OCI-LY7 (cell line): ENCODE measurements at regions not wholly inside any gene's neighbourhood (a gene's known extent, or its start where the extent isn't known, plus 50 kb on each side); places are given as distances from the start of the nearest gene placed in this dataset.

ENCODE experiments used
- EZH2phosphoT487 ChIP-seq: fragments of 200-600 bp; sonication (generic); IDR thresholded peaks from 2 replicates; pipeline ENCODE4 v1.6.1; 2018; ENCODE audit warnings: low read depth, borderline replicate concordance, mild to moderate bottlenecking, mixed run types, antibody characterized with exemption, low read length, moderate library complexity, mixed read lengths
- TF ChIP-seq, protein P1 (sequence below): fragments of 200-600 bp; sonication (generic); conservative IDR thresholded peaks from 2 replicates; pipeline ENCODE4 v1.5.1; 2014; ENCODE audit warnings: mild to moderate bottlenecking, antibody characterized with exemption, low read length, moderate library complexity, mixed read lengths

DNA sequence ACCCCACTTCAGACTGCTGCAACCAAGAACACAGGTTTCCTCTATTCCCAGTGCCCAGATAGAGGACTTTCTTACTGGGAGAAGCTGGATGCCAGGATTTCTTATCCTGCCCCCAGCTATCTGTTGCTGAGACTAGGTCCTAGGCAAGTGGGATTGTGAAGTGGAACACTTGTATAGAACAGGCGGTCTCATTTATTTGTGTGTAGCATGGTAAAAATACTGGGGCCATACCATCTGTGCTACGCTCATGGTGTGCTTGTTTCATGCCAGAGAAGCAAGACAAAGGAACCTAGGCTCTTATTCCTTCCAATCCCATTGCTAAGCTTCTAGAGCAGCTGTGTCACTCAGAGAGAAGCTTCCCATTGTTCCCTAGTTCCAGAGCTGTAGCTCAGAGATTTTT is 191.5 kb upstream of the EPHA6 start:
- TF ChIP-seq, protein P1, sequence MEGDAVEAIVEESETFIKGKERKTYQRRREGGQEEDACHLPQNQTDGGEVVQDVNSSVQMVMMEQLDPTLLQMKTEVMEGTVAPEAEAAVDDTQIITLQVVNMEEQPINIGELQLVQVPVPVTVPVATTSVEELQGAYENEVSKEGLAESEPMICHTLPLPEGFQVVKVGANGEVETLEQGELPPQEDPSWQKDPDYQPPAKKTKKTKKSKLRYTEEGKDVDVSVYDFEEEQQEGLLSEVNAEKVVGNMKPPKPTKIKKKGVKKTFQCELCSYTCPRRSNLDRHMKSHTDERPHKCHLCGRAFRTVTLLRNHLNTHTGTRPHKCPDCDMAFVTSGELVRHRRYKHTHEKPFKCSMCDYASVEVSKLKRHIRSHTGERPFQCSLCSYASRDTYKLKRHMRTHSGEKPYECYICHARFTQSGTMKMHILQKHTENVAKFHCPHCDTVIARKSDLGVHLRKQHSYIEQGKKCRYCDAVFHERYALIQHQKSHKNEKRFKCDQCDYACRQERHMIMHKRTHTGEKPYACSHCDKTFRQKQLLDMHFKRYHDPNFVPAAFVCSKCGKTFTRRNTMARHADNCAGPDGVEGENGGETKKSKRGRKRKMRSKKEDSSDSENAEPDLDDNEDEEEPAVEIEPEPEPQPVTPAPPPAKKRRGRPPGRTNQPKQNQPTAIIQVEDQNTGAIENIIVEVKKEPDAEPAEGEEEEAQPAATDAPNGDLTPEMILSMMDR = no peak
- no peak for TF ChIP-seq EZH2phosphoT487
